Liver (tissue), 8 donors: ENCODE measurements at regions not wholly inside any gene's neighbourhood (a gene's known extent, or its start where the extent isn't known, plus 50 kb on each side); places are given as distances from the start of the nearest gene placed in this dataset.

Experiments
- DNase-seq: peaks from one replicate; pipeline ENCODE4 v3.0.0-alpha.2; 2017; ENCODE audit warnings: low spot score
- H3K27ac ChIP-seq, 2 donors: one replicate each; pipeline ENCODE4 v1.7.0; 2013; ENCODE audit warnings: inconsistent platforms in 2 of 2, low read length in 2 of 2, control low read depth in 1 of 2, low read depth in 1 of 2, mild to moderate bottlenecking in 1 of 2
- H3K27me3 ChIP-seq, 4 donors: one replicate each; pipeline versions ENCODE4 v1.6.1 to v1.7.0; 2013; ENCODE audit warnings: low read length in 3 of 4, inconsistent platforms in 1 of 4, mild to moderate bottlenecking in 1 of 4, moderate library complexity in 1 of 4; ENCODE audit not compliant: control insufficient read depth in 4 of 4, insufficient read depth in 4 of 4
- H3K36me3 ChIP-seq, 4 donors: one replicate each; pipeline versions ENCODE4 v1.6.1 to v1.7.0; 2013; ENCODE audit warnings: low read length in 3 of 4, mild to moderate bottlenecking in 3 of 4, low read depth in 1 of 4, moderate library complexity in 1 of 4; ENCODE audit not compliant: control insufficient read depth in 4 of 4, insufficient read depth in 3 of 4
- H3K4me1 ChIP-seq, 4 donors: one replicate each; pipeline versions ENCODE4 v1.6.1 to v1.7.0; 2013; ENCODE audit warnings: low read length in 3 of 4, mild to moderate bottlenecking in 3 of 4, moderate library complexity in 1 of 4; ENCODE audit not compliant: control insufficient read depth in 4 of 4, insufficient read depth in 4 of 4
- H3K4me3 ChIP-seq, 3 donors: one replicate each; pipeline versions ENCODE4 v1.6.1 to v1.7.0; 2013; ENCODE audit warnings: low read length in 3 of 3, control low read depth in 1 of 3, low read depth in 1 of 3, mild to moderate bottlenecking in 1 of 3
- H3K9ac ChIP-seq, 2 donors: one replicate each; pipeline ENCODE4 v1.7.0; 2013; ENCODE audit warnings: low read length in 2 of 2, mild to moderate bottlenecking in 2 of 2, moderate library complexity in 2 of 2, control low read depth in 1 of 2, low read depth in 1 of 2
- H3K9me3 ChIP-seq, 4 donors: one replicate each; pipeline versions ENCODE4 v1.6.1 to v1.7.0; 2013; ENCODE audit warnings: low read length in 3 of 4; ENCODE audit not compliant: control insufficient read depth in 4 of 4
- EGR1 ChIP-seq, 2 donors: IDR thresholded peaks; 2 replicates each; pipeline ENCODE4 v1.6.1; 2016 to 2018; ENCODE audit warnings: antibody characterized with exemption in 2 of 2, low read depth in 2 of 2
- FOXA1 ChIP-seq: IDR thresholded peaks from 2 replicates; pipeline ENCODE4 v1.6.1; 2016; ENCODE audit warnings: antibody characterized with exemption
- FOXA2 ChIP-seq: IDR thresholded peaks from 2 replicates; pipeline ENCODE4 v1.6.1; 2016; ENCODE audit warnings: antibody characterized with exemption
- GABPA ChIP-seq, 2 donors: IDR thresholded peaks in 1 of 2; conservative IDR thresholded peaks in 1 of 2; 2 replicates each; pipeline ENCODE4 v1.6.1; 2016; ENCODE audit warnings: antibody characterized with exemption in 2 of 2, mild to moderate bottlenecking in 1 of 2, moderate library complexity in 1 of 2
- HNF4A ChIP-seq, 2 donors: conservative IDR thresholded peaks; 2 replicates each; pipeline ENCODE4 v1.6.1; 2016; ENCODE audit warnings: antibody characterized with exemption in 2 of 2, mild to moderate bottlenecking in 2 of 2
- HNF4G ChIP-seq: IDR thresholded peaks from 2 replicates; pipeline ENCODE4 v1.6.1; 2016; ENCODE audit warnings: antibody characterized with exemption
- JUND ChIP-seq, 2 donors: IDR thresholded peaks; 2 replicates each; pipeline ENCODE4 v1.6.1; 2016; ENCODE audit warnings: antibody characterized with exemption in 2 of 2
- NR2F2 ChIP-seq: IDR thresholded peaks from 2 replicates; pipeline ENCODE4 v1.6.1; 2016; ENCODE audit warnings: antibody characterized with exemption
- RAD21 ChIP-seq, 2 donors: IDR thresholded peaks; 2 replicates each; pipeline ENCODE4 v1.6.1; 2016; ENCODE audit warnings: antibody characterized with exemption in 2 of 2, mild to moderate bottlenecking in 2 of 2
- RXRA ChIP-seq, 2 donors: IDR thresholded peaks; 2 replicates each; pipeline ENCODE4 v1.6.1; 2017 to 2018; ENCODE audit warnings: antibody characterized with exemption in 2 of 2, mild to moderate bottlenecking in 1 of 2
- SP1 ChIP-seq: IDR thresholded peaks from 2 replicates; pipeline ENCODE4 v1.6.1; 2018; ENCODE audit warnings: antibody characterized with exemption, mild to moderate bottlenecking
- TAF1 ChIP-seq: conservative IDR thresholded peaks from 2 replicates; pipeline ENCODE4 v1.6.1; 2016; ENCODE audit warnings: antibody characterized with exemption, mild to moderate bottlenecking
- YY1 ChIP-seq: IDR thresholded peaks from 2 replicates; pipeline ENCODE4 v1.6.1; 2016; ENCODE audit warnings: antibody characterized with exemption, mild to moderate bottlenecking
- WGBS: extraction: QIAGEN DNeasy Blood & Tissue Kit; methylation state at CpG from one replicate; pipeline ENCODE4 v1.1.7; 2013; 5-methylcytosine and 5-hydroxymethylcytosine counted together
- TF ChIP-seq, protein P1 (sequence below): IDR thresholded peaks from 2 replicates; pipeline ENCODE4 v1.6.1; 2016; ENCODE audit warnings: antibody characterized with exemption, mild to moderate bottlenecking
- TF ChIP-seq, protein P2 (sequence below): IDR thresholded peaks from 2 replicates; pipeline ENCODE4 v1.6.1; 2016; ENCODE audit warnings: antibody characterized with exemption
- TF ChIP-seq, protein P3 (sequence below): IDR thresholded peaks from 2 replicates; pipeline ENCODE4 v1.6.1; 2016; ENCODE audit warnings: antibody characterized with exemption
- TF ChIP-seq, protein P4 (sequence below): fragments of 150-350 bp; IDR thresholded peaks from 2 replicates; pipeline ENCODE4 v1.5.1; 2017; ENCODE audit warnings: improper control_type of control experiment, low read depth, low read length; ENCODE audit not compliant: missing input control
- TF ChIP-seq, protein P5 (sequence below): IDR thresholded peaks from 2 replicates; pipeline ENCODE4 v1.6.1; 2016; ENCODE audit warnings: antibody characterized with exemption
- donor health status: healthy.
- donor health status: healthy.
- donor health status: healthy.
- donor health status: healthy.
- donor health status: healthy.

DNA sequence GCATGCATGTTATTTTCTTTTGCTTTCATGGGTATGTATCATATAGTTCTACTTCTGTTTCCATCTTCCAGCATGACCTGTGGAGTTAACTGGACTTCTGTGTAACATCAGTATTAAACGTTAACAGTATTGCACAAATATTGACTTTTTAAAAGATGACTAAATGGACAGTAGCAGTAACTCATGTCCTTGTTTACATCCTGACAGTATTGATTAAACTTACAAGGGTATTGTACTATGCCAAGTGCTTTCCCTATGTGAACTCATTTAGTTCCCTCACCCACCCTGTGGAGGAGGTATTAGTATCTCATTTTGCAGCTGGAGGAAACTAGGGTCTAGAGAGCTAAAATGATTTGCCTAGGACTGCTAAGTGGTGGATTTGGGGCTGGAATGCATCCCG, 128.7 kb upstream of the SLC10A2 start:
- WGBS: 47% methylated on average over 2 of the region's 2 CpGs

More for the DNA sequence above, 128.7 kb upstream of the SLC10A2 start:
- Histone ChIP-seq H3K4me3 (no peak overlapping the region), H3K36me3 (no peaks in the 10 kb centered on the region), H3K9ac (no peak overlapping the region), H3K27me3 (peaks cover 0 to 5% (median 0%) of the 10 kb centered on the region in 4 donors), H3K27ac (no peak overlapping the region), H3K4me1 (no peaks in the 10 kb centered on the region), H3K9me3 (no peaks in the 10 kb centered on the region)
- TF ChIP-seq EGR1 (IDR thresholded peaks at IDR 0.05; ENCODE audit: low read depth in 2 of 2) (no peak), TAF1 (no peak), RAD21 (IDR thresholded peaks at IDR 0.05) (no peak), HNF4G (no peak), GABPA (IDR thresholded peaks at IDR 0.05 in 1 of 2, conservative IDR thresholded peaks at IDR 0.05 in 1 of 2) (no peak), JUND (IDR thresholded peaks at IDR 0.05) (no peak), FOXA2 (no peak), SP1 (no peak), RXRA (IDR thresholded peaks at IDR 0.05) (no peak), HNF4A (conservative IDR thresholded peaks at IDR 0.05) (no peak), YY1 (no peak), FOXA1 (no peak), NR2F2 (no peak)
- TF ChIP-seq, protein P1, sequence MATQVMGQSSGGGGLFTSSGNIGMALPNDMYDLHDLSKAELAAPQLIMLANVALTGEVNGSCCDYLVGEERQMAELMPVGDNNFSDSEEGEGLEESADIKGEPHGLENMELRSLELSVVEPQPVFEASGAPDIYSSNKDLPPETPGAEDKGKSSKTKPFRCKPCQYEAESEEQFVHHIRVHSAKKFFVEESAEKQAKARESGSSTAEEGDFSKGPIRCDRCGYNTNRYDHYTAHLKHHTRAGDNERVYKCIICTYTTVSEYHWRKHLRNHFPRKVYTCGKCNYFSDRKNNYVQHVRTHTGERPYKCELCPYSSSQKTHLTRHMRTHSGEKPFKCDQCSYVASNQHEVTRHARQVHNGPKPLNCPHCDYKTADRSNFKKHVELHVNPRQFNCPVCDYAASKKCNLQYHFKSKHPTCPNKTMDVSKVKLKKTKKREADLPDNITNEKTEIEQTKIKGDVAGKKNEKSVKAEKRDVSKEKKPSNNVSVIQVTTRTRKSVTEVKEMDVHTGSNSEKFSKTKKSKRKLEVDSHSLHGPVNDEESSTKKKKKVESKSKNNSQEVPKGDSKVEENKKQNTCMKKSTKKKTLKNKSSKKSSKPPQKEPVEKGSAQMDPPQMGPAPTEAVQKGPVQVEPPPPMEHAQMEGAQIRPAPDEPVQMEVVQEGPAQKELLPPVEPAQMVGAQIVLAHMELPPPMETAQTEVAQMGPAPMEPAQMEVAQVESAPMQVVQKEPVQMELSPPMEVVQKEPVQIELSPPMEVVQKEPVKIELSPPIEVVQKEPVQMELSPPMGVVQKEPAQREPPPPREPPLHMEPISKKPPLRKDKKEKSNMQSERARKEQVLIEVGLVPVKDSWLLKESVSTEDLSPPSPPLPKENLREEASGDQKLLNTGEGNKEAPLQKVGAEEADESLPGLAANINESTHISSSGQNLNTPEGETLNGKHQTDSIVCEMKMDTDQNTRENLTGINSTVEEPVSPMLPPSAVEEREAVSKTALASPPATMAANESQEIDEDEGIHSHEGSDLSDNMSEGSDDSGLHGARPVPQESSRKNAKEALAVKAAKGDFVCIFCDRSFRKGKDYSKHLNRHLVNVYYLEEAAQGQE: no peak
- TF ChIP-seq, protein P2, sequence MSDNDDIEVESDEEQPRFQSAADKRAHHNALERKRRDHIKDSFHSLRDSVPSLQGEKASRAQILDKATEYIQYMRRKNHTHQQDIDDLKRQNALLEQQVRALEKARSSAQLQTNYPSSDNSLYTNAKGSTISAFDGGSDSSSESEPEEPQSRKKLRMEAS: no peak
- TF ChIP-seq, protein P3, sequence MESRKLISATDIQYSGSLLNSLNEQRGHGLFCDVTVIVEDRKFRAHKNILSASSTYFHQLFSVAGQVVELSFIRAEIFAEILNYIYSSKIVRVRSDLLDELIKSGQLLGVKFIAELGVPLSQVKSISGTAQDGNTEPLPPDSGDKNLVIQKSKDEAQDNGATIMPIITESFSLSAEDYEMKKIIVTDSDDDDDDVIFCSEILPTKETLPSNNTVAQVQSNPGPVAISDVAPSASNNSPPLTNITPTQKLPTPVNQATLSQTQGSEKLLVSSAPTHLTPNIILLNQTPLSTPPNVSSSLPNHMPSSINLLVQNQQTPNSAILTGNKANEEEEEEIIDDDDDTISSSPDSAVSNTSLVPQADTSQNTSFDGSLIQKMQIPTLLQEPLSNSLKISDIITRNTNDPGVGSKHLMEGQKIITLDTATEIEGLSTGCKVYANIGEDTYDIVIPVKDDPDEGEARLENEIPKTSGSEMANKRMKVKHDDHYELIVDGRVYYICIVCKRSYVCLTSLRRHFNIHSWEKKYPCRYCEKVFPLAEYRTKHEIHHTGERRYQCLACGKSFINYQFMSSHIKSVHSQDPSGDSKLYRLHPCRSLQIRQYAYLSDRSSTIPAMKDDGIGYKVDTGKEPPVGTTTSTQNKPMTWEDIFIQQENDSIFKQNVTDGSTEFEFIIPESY: no peak
- TF ChIP-seq, protein P4, sequence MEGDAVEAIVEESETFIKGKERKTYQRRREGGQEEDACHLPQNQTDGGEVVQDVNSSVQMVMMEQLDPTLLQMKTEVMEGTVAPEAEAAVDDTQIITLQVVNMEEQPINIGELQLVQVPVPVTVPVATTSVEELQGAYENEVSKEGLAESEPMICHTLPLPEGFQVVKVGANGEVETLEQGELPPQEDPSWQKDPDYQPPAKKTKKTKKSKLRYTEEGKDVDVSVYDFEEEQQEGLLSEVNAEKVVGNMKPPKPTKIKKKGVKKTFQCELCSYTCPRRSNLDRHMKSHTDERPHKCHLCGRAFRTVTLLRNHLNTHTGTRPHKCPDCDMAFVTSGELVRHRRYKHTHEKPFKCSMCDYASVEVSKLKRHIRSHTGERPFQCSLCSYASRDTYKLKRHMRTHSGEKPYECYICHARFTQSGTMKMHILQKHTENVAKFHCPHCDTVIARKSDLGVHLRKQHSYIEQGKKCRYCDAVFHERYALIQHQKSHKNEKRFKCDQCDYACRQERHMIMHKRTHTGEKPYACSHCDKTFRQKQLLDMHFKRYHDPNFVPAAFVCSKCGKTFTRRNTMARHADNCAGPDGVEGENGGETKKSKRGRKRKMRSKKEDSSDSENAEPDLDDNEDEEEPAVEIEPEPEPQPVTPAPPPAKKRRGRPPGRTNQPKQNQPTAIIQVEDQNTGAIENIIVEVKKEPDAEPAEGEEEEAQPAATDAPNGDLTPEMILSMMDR: no peak
- TF ChIP-seq, protein P5, sequence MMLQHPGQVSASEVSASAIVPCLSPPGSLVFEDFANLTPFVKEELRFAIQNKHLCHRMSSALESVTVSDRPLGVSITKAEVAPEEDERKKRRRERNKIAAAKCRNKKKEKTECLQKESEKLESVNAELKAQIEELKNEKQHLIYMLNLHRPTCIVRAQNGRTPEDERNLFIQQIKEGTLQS: no peak
- DNase-seq: no peak
